ENCODE measurements at regions not wholly inside any gene's neighbourhood (a gene's known extent, or its start where the extent isn't known, plus 50 kb on each side); places are given as distances from the start of the nearest gene placed in this dataset.
"Not testable (repeated sequence)": the region's sequence is repeated elsewhere in the genome, so short reads cannot be mapped to it uniquely, and the experiment has no call there.

- DNase-seq: no peak
These were observed 321.6 kb downstream of the PLPP3 start for GRCh38 chr1:56257726-56258125.

DNA sequence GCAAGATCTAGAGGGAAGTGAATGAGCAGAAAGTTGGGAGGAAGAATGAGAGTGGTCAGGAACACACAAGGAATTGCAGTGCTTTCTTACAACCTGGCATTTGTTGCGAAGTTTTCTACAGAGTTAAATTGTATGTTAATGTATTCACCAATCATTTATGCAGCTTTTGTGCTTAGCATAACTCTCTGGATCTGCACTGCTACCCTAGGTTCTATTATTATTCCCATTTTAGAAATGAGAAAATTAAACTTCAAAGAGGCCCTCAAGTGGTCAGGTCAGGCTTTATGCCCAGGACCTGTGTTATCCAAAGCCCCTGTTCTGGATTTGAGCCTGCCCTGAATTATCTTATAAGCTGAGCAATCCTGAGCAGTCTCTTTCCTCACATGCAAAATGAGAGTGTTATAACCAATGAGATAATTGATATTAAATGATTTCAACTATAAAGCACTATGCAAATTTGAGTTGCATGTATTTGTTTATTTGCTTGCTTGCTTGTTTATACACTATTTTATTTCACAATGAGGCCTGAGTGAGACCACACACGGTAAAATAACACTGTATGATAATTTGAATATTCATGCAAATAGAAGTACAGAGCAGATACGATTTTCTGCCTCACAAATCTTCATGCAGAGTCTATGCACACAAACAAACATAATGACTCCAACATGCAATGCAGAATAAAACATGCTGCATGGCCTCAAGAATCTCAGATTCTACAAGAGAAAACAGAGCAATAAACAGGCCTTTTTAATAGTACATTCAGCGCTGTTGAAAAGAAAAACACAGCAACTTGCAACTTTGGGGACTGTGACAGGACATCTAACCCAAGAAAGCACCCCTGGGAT is 323.0 kb downstream of the PLPP3 start:
- DNase-seq: no peak

DNA sequence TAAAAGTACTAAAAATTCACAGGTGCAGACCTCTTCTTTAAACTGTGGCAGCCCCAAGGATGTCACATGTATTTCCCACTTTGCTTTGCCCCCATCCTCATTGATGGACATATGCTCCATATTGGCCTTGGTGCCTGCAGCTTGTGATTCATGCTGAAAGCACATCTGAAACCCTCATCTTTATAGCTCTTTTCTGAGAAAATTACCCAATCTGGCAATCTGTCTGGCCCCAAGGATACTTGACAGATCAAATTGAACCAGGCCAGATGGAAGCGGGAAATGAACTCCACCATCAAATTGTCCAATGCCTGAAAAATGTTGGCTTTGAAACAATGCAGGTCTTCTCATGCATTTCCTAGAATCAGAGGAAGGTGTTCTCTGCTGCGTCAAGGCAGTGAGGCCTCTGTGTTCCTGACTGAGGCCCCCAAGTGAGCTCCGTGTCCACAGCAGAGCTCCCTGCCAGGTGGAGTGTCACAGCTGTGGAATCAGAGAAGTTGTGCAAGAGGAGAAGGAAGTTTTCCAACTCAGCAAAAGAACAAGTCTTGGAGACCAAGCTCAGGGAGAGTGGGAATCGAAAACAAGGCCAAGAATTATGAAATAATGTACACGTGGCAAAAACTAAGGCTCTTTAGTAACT is 323.7 kb downstream of the PLPP3 start:
- no peak for DNase-seq

- DNase-seq: no peak
These were observed 325.2 kb downstream of the PLPP3 start for GRCh38 chr1:56254130-56254529.

DNA sequence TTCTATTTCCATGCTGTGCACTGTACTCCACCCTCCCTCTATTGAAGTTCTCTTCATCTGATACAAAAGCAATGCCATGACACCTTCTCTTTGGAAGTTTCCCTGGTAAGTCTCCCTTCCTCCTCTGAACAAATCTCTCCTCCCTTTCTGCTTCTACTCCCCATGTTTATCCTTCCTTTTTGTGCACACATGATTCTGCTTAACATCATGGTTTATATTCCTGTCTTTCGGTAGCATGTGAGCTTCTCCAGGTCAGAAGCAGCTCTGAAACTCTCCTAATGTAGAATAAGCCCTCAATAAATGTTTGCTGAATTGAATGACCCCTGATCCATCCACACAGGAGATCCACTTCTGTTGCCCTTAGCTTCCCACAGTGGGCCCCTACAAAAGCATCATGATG is 328.6 kb downstream of the PLPP3 start:
- no peak for DNase-seq

DNA sequence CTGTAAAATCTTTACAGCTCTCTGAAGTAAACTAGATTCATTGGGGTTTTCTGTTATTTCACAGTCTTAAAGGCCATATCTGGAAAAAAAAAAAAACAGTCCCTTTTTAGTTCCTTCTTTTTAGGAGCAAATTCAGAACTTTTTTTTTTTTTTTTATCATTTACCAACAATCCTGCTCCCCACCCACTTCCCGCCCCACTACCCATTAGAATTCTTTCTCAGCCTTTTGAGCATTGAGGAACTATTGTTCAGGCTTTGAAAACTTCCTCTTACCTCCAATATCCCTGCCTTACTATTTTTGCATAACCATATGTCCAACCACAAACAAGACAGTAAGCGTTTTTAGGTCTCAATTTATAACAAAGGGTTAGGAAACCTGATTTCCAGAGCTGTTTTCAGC is 330.1 kb downstream of the PLPP3 start:
- no peak for DNase-seq

GRCh38 chr1:56248138-56248537 is 331.2 kb downstream of the PLPP3 start:
- no peak for DNase-seq

GRCh38 chr1:56246726-56247125 is 332.6 kb downstream of the PLPP3 start:
- not testable (repeated sequence) for DNase-seq

GRCh38 chr1:56240400-56240799 is 339.0 kb downstream of the PLPP3 start:
- DNase-seq: no peak

- DNase-seq: no peak
These were observed 341.8 kb downstream of the PLPP3 start for GRCh38 chr1:56237491-56238064.

DNA sequence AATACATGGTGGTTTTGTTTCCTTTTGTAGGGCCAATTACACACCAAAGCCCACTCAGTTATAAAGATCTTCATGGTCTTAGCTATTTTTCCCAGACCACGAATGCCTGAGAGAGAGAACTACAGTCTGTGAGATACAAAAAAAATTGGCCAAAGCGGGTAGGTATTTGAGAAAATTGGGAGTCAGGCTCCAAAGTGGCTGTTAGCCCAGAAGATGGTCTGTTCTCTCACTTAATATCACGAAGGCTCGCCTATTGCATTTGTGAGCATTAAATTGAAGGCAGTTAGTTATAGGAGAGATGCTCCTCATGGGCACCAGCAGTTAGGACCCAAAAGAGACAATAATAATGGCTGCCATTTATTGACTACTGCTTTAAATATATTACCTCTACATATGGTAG is 342.7 kb downstream of the PLPP3 start:
- no peak for DNase-seq

GRCh38 chr1:56235909-56236510 is 343.4 kb downstream of the PLPP3 start:
- DNase-seq: no peak

DNA sequence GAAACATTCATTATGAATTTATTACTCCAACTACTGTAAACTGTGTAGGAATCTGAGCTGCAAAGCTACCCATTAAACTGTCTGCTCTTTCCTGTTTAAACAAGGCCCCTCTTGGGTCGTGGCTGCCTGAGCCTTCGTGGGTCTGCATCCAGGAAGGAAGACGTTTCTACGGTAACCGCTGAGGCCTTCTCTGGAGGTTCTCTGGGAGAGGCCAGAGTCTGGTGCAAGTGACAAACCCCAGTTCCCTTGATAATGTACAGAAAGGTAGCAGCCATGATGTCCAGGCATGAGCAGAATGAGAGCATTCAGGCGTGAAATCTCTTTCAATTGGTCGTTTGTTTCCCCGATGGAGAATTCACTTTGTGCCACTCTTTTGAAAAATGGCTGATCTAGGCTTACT is 350.2 kb downstream of the PLPP3 start:
- DNase-seq: no peak

GRCh38 chr1:56227886-56228285 is 351.5 kb downstream of the PLPP3 start:
- DNase-seq: no peak

DNA sequence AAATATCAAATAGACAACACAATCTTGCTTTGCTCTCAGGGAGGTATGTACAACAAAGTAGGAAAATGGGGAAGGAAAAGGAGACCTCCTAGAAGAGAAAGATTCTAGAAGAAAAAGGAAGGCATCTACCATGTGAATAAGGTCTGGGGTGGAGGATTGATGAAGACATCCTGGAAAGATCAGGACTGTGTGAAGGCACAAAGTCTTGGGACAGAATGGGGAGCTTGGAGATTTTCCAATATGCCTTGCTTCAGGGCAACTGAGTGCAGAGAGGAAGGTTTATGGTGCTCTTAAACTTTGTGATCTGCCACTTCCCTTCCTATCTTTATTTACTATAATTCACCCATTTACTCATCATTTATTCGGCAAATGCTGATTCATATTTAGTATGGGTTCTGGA is 352.0 kb downstream of the PLPP3 start:
- no peak for DNase-seq

- DNase-seq: no peak
These were observed 353.2 kb downstream of the PLPP3 start for GRCh38 chr1:56225964-56226815.

DNA sequence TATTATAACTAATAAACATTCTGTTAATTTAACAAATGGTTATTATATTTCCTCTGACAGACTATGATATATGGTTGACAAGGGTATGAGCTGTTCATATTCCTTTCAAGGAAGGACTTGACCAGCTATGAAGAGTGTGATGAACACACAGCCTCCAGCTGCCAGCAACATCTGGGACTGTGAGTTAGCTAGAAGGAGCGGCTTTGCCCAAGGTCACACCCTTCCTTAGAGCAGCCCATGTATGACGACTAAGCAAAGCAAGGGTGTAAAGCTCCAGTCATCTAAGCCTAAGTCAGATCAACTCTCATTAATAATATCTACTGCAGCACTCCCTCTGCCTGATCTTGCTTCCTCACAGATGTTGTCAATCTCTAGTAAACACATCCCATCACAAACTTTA is 355.4 kb downstream of the PLPP3 start:
- DNase-seq: no peak

DNA sequence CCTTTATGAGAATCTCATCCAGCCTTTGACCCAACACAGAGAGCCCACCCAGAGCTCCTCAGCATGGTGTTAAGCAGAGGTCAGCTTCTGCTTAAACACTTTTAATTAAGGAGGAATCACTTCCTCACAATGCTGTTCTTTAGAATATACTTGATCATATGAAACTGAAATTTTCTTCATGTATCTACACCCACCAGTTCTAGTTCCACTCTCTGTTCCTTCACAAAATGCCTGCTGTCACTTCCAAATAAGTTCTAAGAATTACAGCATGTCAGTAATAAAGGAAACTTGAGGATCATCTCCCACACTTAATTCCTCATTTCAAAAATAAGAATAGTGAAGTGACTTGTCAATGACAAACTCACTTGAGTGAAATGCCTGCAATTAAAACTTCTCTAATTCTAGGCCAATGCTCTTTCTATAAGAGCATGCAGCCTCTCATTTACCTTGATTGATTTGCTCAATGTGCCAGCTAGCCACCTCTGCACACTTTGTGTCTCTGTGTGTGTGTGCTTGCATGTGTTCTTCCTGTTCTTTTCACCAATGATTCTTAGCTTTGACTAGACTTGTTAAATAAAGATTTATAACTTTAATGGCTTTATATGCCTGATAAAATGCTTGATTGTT is 356.3 kb downstream of the PLPP3 start:
- no peak for DNase-seq

GRCh38 chr1:56220021-56220420 is 359.3 kb downstream of the PLPP3 start:
- no peak for DNase-seq

DNA sequence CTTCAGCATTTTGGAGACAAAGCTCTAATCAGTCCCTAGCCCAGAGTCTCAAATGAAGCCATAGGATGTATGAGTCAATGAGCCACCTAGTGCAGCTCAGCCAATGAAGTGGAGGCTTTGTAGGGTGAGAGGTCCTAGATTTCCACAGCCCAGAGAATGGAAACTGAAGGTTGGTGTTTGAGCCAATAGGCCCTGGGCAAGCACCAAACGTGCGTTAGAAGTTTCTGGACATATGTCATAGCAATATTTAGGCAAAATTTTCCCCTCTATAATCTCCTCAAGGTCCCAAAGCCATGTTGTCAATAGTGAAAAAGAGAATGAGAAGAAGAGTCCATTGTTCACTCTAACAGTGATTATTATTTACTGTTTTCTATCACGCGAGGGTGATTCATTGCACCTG is 361.3 kb downstream of the PLPP3 start:
- no peak for DNase-seq

GRCh38 chr1:56216218-56216617 is 363.1 kb downstream of the PLPP3 start:
- no peak for DNase-seq

DNA sequence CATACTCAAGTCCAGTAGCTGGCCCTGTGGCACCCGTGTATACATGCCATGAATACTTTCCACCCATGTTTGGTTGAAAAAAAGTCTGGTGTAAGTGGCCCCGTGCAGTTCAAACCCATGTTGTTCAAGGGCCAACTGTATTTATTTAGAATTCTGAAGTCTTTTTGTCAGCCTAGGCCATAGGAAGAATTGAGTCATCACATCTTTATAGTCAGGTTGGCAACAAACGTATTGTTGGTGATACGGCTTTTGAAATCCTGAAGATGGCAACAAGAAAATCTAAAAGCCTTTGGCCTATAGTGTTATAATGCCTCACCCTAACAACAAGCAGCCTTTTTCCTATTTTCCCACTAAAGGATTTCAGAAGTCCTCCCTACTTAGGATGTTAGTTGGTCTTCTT is 363.6 kb downstream of the PLPP3 start:
- no peak for DNase-seq
